ENCODE measurements at regions not wholly inside any gene's neighbourhood (a gene's known extent, or its start where the extent isn't known, plus 50 kb on each side); places are given as distances from the start of the nearest gene placed in this dataset.

- no peaks in the 10 kb centered on the region for H3K36me3 ChIP-seq (ENCODE audit: insufficient read depth, insufficient read length, low read length)
- TF ChIP-seq YY1 (IDR thresholded peaks at IDR 0.05; ENCODE audit: insufficient read depth, insufficient read length), result no peak
- no peaks in the 10 kb centered on the region for H3K27me3 ChIP-seq (ENCODE audit: insufficient read depth, insufficient read length)
- H3K4me3 ChIP-seq (ENCODE audit: insufficient read length, low read depth), result no peak overlapping the region
- H3K9me3 ChIP-seq (ENCODE audit: insufficient read depth, low read length), result no peaks in the 10 kb centered on the region
- DNase-seq (ENCODE audit: low read depth, low spot score), result no peak
- peaks cover 8% of the 10 kb centered on the region for H3K4me1 ChIP-seq (ENCODE audit: insufficient read depth, insufficient read length)
- no peak overlapping the region for H3K9ac ChIP-seq (ENCODE audit: insufficient read length, low read depth)
These were observed 137.4 kb upstream of the GRIK3 start for GRCh38 chr1:37171691-37172090.

- Histone ChIP-seq H3K4me3 (ENCODE audit: insufficient read length, low read depth) (no peak overlapping the region), H3K36me3 (ENCODE audit: insufficient read depth, insufficient read length, low read length) (no peaks in the 10 kb centered on the region), H3K9ac (ENCODE audit: insufficient read length, low read depth) (no peak overlapping the region), H3K4me1 (ENCODE audit: insufficient read depth, insufficient read length) (peaks cover 8% of the 10 kb centered on the region), H3K9me3 (ENCODE audit: insufficient read depth, low read length) (no peaks in the 10 kb centered on the region), H3K27me3 (ENCODE audit: insufficient read depth, insufficient read length) (no peaks in the 10 kb centered on the region)
- TF ChIP-seq SUZ12 (IDR thresholded peaks at IDR 0.05; ENCODE audit: extremely low read depth, insufficient read depth, insufficient read length) (no peak), ZNF274 (IDR thresholded peaks at IDR 0.05; ENCODE audit: low read depth, low read length) (no peak), YY1 (IDR thresholded peaks at IDR 0.05; ENCODE audit: insufficient read depth, insufficient read length) (no peak)
- DNase-seq (ENCODE audit: low read depth, low spot score), result no peak
These were observed 140.0 kb upstream of the GRIK3 start for GRCh38 chr1:37174341-37174740.

DNA sequence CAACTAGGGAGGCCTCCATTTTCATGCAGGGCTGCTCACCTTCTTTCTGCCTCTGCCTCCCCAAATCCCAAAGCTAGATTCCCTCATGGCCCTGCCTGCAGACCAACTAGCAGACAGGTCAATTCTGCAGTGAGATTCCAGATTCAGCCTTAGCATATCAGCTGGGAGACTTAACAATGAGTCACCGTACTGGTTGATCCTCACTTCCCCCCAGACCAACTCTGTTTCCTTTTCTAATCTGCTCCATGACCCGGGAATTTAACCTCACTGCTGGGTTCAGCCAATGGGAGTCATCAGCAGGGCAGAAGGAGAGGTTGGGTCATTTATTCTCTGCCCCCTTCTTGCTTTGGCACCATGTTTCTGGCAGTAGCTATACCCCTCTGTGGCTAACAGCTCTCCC is 140.6 kb upstream of the GRIK3 start:
- no peak overlapping the region for H3K4me3 ChIP-seq (ENCODE audit: insufficient read length, low read depth)
- peak; percentile 36 for DNase-seq (ENCODE audit: low read depth, low spot score)
- H3K4me1 ChIP-seq (ENCODE audit: insufficient read depth, insufficient read length), result peaks cover 8% of the 10 kb centered on the region
- H3K9ac ChIP-seq (ENCODE audit: insufficient read length, low read depth), result no peak overlapping the region
- H3K9me3 ChIP-seq (ENCODE audit: insufficient read depth, low read length), result no peaks in the 10 kb centered on the region
- H3K36me3 ChIP-seq (ENCODE audit: insufficient read depth, insufficient read length, low read length), result no peaks in the 10 kb centered on the region
- TF ChIP-seq YY1 (IDR thresholded peaks at IDR 0.05; ENCODE audit: insufficient read depth, insufficient read length), result no peak
- no peak for TF ChIP-seq ZNF274 (IDR thresholded peaks at IDR 0.05; ENCODE audit: low read depth, low read length)
- TF ChIP-seq SUZ12 (IDR thresholded peaks at IDR 0.05; ENCODE audit: extremely low read depth, insufficient read depth, insufficient read length), result no peak
- no peaks in the 10 kb centered on the region for H3K27me3 ChIP-seq (ENCODE audit: insufficient read depth, insufficient read length)

DNA sequence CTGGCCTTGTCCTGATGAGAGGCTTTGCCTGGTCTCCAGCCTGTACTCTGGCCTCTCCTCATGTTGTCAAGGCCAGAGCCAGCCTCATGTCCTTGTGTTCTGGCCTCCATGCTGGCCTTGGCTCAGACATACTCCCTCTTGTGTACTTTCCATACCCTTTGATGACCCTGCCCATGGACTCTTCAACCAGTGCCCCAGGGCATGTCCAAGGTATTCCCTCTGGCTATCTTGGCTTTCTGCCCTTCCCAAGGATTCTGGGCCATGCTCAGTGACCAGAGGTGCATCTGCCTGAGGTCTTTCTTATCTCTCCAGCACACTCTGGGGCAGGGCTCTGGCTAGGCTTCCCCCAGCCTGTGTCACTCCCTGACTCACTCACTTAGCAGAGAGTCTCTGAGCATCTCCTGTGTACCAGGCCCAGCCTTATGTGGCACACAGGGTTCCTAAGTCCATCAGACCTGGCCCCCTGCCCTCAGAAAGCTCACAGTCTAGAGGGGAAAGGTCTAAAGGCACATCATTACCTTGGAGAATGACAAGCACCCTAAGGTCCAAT is 141.4 kb upstream of the GRIK3 start:
- Histone ChIP-seq H3K9ac (ENCODE audit: insufficient read length, low read depth) (no peak overlapping the region), H3K36me3 (ENCODE audit: insufficient read depth, insufficient read length, low read length) (no peaks in the 10 kb centered on the region), H3K4me3 (ENCODE audit: insufficient read length, low read depth) (no peak overlapping the region), H3K4me1 (ENCODE audit: insufficient read depth, insufficient read length) (peaks cover 8% of the 10 kb centered on the region), H3K9me3 (ENCODE audit: insufficient read depth, low read length) (no peaks in the 10 kb centered on the region), H3K27me3 (ENCODE audit: insufficient read depth, insufficient read length) (no peaks in the 10 kb centered on the region)
- no peak for DNase-seq (ENCODE audit: low read depth, low spot score)
- TF ChIP-seq SUZ12 (IDR thresholded peaks at IDR 0.05; ENCODE audit: extremely low read depth, insufficient read depth, insufficient read length), result no peak

DNA sequence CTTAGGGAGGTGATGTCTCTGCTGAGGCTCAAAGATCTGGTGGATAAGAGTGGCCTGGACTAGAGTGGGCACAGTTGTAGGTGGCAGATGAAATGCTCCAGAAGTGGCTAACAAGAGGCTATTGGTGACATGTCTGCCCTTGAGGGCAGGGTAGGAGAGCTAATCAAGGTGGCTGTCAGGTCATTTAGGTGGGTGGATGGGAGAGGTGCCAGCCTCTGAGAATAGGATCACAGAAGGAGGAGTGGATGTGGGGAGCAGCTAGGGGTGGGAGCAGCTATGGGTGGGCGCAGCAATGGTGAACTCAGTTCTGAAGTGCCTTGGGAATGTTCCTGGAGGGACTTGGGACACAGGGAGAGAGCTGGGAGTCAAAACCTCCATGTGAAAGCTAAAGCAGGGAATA is 142.0 kb upstream of the GRIK3 start:
- peaks cover 8% of the 10 kb centered on the region for H3K4me1 ChIP-seq (ENCODE audit: insufficient read depth, insufficient read length)
- no peak overlapping the region for H3K4me3 ChIP-seq (ENCODE audit: insufficient read length, low read depth)
- H3K36me3 ChIP-seq (ENCODE audit: insufficient read depth, insufficient read length, low read length), result no peaks in the 10 kb centered on the region
- no peaks in the 10 kb centered on the region for H3K9me3 ChIP-seq (ENCODE audit: insufficient read depth, low read length)
- no peak overlapping the region for H3K9ac ChIP-seq (ENCODE audit: insufficient read length, low read depth)
- TF ChIP-seq YY1 (IDR thresholded peaks at IDR 0.05; ENCODE audit: insufficient read depth, insufficient read length) (no peak), ZNF274 (IDR thresholded peaks at IDR 0.05; ENCODE audit: low read depth, low read length) (no peak), SUZ12 (IDR thresholded peaks at IDR 0.05; ENCODE audit: extremely low read depth, insufficient read depth, insufficient read length) (no peak)
- H3K27me3 ChIP-seq (ENCODE audit: insufficient read depth, insufficient read length), result no peaks in the 10 kb centered on the region
- no peak for DNase-seq (ENCODE audit: low read depth, low spot score)

DNA sequence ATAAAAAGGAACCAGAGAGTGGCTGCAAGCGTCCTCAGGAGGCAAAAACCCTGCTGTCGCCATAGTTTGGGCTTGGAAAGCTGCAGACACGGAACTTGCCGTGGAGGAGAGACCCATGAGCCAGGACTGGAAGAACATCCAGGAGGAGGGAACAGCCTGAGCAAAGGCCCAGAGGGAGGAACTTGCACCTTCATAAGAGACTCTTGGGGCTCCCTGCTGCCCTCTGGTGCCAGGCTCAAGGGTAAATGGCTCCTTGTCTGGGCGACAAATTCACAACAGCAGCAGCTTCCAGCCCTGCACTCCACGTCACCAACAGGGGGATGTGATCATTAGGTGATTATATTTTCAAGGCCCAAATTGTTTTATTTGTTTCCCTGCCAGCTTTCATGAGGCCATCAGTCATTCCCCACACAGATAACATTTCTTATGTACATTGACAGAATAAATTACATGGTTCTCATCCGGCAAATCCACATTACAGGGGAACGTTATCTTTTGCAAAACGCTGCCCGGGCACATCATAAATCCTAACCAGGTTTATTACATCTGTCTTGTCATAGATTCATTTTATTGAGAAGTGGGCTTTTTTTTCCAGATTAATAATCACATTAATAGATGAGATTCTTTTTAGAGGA is 143.0 kb upstream of the GRIK3 start:
- Histone ChIP-seq H3K4me3 (ENCODE audit: insufficient read length, low read depth) (no peak overlapping the region), H3K9ac (ENCODE audit: insufficient read length, low read depth) (no peak overlapping the region), H3K36me3 (ENCODE audit: insufficient read depth, insufficient read length, low read length) (no peaks in the 10 kb centered on the region), H3K4me1 (ENCODE audit: insufficient read depth, insufficient read length) (peaks cover 8% of the 10 kb centered on the region), H3K9me3 (ENCODE audit: insufficient read depth, low read length) (no peaks in the 10 kb centered on the region), H3K27me3 (ENCODE audit: insufficient read depth, insufficient read length) (no peaks in the 10 kb centered on the region)
- peak; percentile 76 for DNase-seq (ENCODE audit: low read depth, low spot score)
- TF ChIP-seq SUZ12 (IDR thresholded peaks at IDR 0.05; ENCODE audit: extremely low read depth, insufficient read depth, insufficient read length), result no peak

DNA sequence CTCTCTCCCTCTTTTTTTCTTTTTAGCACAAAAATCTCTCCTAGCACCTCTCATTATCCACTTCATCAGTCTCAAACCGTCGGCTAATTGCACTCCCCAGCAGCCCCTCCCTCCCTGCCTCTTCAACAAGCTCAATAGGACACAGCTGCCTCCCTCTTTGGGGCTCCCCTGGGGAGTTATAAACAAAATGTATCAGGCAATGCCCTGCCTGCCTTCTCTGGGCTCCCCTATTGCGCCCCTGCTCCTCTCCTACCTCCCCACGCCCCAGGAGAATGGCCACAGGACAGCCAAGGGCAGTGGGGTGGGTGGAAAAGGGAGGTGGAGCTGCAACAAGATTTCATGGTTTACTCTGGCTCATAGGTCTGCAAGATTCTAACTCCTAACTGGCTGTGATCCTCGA is 147.1 kb upstream of the GRIK3 start:
- no peak overlapping the region for H3K9ac ChIP-seq (ENCODE audit: insufficient read length, low read depth)
- no peaks in the 10 kb centered on the region for H3K27me3 ChIP-seq (ENCODE audit: insufficient read depth, insufficient read length)
- no peaks in the 10 kb centered on the region for H3K36me3 ChIP-seq (ENCODE audit: insufficient read depth, insufficient read length, low read length)
- DNase-seq (ENCODE audit: low read depth, low spot score), result no peak
- TF ChIP-seq ZNF274 (IDR thresholded peaks at IDR 0.05; ENCODE audit: low read depth, low read length), result no peak
- TF ChIP-seq SUZ12 (IDR thresholded peaks at IDR 0.05; ENCODE audit: extremely low read depth, insufficient read depth, insufficient read length), result no peak
- no peak for TF ChIP-seq YY1 (IDR thresholded peaks at IDR 0.05; ENCODE audit: insufficient read depth, insufficient read length)
- H3K4me3 ChIP-seq (ENCODE audit: insufficient read length, low read depth), result no peak overlapping the region
- H3K9me3 ChIP-seq (ENCODE audit: insufficient read depth, low read length), result no peaks in the 10 kb centered on the region
- H3K4me1 ChIP-seq (ENCODE audit: insufficient read depth, insufficient read length), result no peaks in the 10 kb centered on the region

DNA sequence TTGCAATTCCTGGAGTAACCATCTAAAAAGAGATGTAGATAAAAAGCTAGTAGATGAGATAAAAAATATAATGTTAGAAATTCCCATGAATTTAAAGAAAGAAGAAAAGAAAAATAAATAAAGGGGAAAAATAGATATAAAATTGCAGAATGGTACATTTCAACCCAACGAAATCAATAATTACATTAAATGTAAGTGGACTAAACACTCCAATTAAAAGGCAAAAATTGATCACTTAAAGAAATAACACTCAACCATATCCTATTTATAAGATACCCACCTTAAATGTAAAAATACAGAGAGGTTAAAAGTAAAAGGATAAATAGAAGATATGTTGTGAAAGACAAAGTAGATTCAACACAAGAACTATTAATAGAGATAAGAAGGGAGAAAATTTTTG is 150.5 kb upstream of the GRIK3 start:
- Histone ChIP-seq H3K9me3 (ENCODE audit: insufficient read depth, low read length) (no peaks in the 10 kb centered on the region), H3K4me1 (ENCODE audit: insufficient read depth, insufficient read length) (peaks cover 7% of the 10 kb centered on the region), H3K4me3 (ENCODE audit: insufficient read length, low read depth) (no peak overlapping the region), H3K27me3 (ENCODE audit: insufficient read depth, insufficient read length) (no peaks in the 10 kb centered on the region), H3K9ac (ENCODE audit: insufficient read length, low read depth) (no peak overlapping the region), H3K36me3 (ENCODE audit: insufficient read depth, insufficient read length, low read length) (no peaks in the 10 kb centered on the region)
- DNase-seq (ENCODE audit: low read depth, low spot score), result no peak
- no peak for TF ChIP-seq YY1 (IDR thresholded peaks at IDR 0.05; ENCODE audit: insufficient read depth, insufficient read length)
- TF ChIP-seq SUZ12 (IDR thresholded peaks at IDR 0.05; ENCODE audit: extremely low read depth, insufficient read depth, insufficient read length), result no peak
- no peak for TF ChIP-seq ZNF274 (IDR thresholded peaks at IDR 0.05; ENCODE audit: low read depth, low read length)
